ENCODE measurements at regions not wholly inside any gene's neighbourhood (a gene's known extent, or its start where the extent isn't known, plus 50 kb on each side); places are given as distances from the start of the nearest gene placed in this dataset.

DNA sequence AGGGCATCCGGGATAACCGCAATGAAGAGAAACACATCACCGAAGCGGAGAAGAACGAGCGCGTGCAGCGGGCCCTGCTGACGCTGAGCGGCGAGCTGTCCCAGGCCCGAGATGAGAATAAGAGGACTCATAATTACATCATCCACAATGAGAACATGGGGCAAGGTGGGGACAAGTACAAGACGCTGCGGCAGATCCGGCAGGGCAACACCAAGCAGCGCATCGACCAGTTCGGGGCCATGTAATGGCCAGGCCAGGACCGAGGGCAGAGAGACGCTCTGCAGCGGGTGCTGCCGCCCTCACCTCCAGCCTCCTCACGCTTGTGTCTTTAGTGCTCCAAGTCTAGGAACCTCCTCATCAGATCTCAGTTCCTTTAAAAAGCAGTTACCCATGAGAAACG, 863.7 kb upstream of the ALCAM start:
- TF ChIP-seq FOXA1 (IDR thresholded peaks at IDR 0.05) (no peak), FOXM1 (IDR thresholded peaks at IDR 0.05; ENCODE audit: borderline replicate concordance) (no peak), NFRKB (IDR thresholded peaks at IDR 0.05) (no peak), SP1 (IDR thresholded peaks at IDR 0.05) (no peak), BHLHE40 (IDR thresholded peaks at IDR 0.05; ENCODE audit: borderline replicate concordance) (no peak), SUZ12 (IDR thresholded peaks at IDR 0.05) (no peak), ELF4 (IDR thresholded peaks at IDR 0.05) (no peak), LEF1 (IDR thresholded peaks at IDR 0.05; ENCODE audit: borderline replicate concordance) (no peak), TARDBP (IDR thresholded peaks at IDR 0.05) (no peak), FOXK2 (IDR thresholded peaks at IDR 0.05) (no peak)
- TF ChIP-seq, protein P1, sequence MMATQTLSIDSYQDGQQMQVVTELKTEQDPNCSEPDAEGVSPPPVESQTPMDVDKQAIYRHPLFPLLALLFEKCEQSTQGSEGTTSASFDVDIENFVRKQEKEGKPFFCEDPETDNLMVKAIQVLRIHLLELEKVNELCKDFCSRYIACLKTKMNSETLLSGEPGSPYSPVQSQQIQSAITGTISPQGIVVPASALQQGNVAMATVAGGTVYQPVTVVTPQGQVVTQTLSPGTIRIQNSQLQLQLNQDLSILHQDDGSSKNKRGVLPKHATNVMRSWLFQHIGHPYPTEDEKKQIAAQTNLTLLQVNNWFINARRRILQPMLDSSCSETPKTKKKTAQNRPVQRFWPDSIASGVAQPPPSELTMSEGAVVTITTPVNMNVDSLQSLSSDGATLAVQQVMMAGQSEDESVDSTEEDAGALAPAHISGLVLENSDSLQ (IDR thresholded peaks at IDR 0.05), result no peak

Data from HEK293T (cell line).